ENCODE measurements at regions not wholly inside any gene's neighbourhood (a gene's known extent, or its start where the extent isn't known, plus 50 kb on each side); places are given as distances from the start of the nearest gene placed in this dataset.

DNA sequence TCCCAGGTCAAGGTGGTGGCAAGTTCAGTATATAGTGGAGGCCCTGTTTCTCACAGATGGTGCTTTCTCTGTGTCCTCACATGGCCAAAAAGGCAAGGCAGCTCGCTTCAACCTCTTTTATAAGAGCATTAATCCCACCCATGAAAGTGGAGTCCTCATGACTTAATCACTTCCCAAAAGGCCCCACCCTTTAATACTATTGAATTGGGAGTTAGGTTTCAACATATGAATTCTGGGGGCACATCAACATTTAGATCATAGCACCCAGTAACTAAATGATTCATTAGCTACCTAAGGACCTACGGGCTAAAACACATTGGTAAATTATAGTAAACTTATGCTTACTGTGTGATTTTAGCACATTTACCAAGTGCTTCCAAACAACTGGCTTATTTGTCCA lies 317.9 kb downstream of the LTN1 start:
- TF ChIP-seq FOXM1 (IDR thresholded peaks at IDR 0.05; ENCODE audit: borderline replicate concordance): no peak
- TF ChIP-seq FOXA1 (IDR thresholded peaks at IDR 0.05): no peak
- no peak for TF ChIP-seq NFRKB (IDR thresholded peaks at IDR 0.05)
- no peak for TF ChIP-seq FOXK2 (IDR thresholded peaks at IDR 0.05)
- no peak for TF ChIP-seq SUZ12 (IDR thresholded peaks at IDR 0.05)
- no peak for TF ChIP-seq ELF4 (IDR thresholded peaks at IDR 0.05)
- no peak for TF ChIP-seq ZNF384 (IDR thresholded peaks at IDR 0.05)
- no peak for TF ChIP-seq L3MBTL2 (conservative IDR thresholded peaks at IDR 0.05)
- no peak for TF ChIP-seq LEF1 (IDR thresholded peaks at IDR 0.05; ENCODE audit: borderline replicate concordance)
- TF ChIP-seq, protein P1, sequence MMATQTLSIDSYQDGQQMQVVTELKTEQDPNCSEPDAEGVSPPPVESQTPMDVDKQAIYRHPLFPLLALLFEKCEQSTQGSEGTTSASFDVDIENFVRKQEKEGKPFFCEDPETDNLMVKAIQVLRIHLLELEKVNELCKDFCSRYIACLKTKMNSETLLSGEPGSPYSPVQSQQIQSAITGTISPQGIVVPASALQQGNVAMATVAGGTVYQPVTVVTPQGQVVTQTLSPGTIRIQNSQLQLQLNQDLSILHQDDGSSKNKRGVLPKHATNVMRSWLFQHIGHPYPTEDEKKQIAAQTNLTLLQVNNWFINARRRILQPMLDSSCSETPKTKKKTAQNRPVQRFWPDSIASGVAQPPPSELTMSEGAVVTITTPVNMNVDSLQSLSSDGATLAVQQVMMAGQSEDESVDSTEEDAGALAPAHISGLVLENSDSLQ (IDR thresholded peaks at IDR 0.05): no peak
- TF ChIP-seq CTBP1 (IDR thresholded peaks at IDR 0.05; ENCODE audit: borderline replicate concordance): no peak
- TF ChIP-seq SP1 (IDR thresholded peaks at IDR 0.05): no peak
- TF ChIP-seq HDGF (IDR thresholded peaks at IDR 0.05; ENCODE audit: borderline replicate concordance): no peak
- DNase-seq (ENCODE audit: extremely low spot score): no peak
- POLR2A ChIA-PET: interaction anchor here (1.0 kb wide), 1 partner anchor 10 kb away, joined by 3 read pairs; no protein-coding TSS in a partner anchor
- CTCF ChIA-PET: no interaction called here

DNA sequence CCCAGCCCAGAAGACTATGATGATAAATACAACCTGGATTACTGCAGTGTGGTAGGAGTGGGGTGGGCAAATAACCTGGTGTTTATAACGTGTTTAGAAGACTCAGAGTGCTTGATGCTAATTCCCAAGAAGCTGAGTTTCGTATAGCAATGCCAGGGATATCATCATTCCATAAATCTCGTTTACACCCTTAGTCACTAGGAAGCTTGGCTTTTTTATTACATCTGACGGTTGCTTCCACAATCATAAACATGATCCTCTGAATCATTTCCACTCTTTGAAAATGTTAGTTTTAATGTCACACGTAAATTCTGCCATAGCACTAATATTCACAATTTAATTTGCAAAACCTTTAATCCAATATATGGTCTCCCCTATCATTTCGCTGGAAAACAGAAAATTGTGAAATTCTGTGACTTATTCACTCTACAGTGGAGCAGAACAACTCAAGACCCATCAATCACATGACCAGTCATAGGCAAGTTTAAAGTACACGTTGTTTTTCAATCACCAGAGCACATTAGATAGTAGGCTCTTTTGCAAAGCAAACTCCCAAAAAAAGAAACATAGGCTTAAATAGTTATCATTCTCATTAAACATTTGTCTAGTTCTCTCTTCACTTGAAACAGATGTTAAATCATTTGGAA lies 321.0 kb downstream of the LTN1 start:
- no peak for TF ChIP-seq BHLHE40 (IDR thresholded peaks at IDR 0.05; ENCODE audit: borderline replicate concordance)
- TF ChIP-seq HDGF (IDR thresholded peaks at IDR 0.05; ENCODE audit: borderline replicate concordance): no peak
- TF ChIP-seq ELF4 (IDR thresholded peaks at IDR 0.05): no peak
- no peak for TF ChIP-seq ARNT (IDR thresholded peaks at IDR 0.05)
- no peak for TF ChIP-seq FOXA1 (IDR thresholded peaks at IDR 0.05)
- TF ChIP-seq CTBP1 (IDR thresholded peaks at IDR 0.05; ENCODE audit: borderline replicate concordance): no peak
- TF ChIP-seq FOXK2 (IDR thresholded peaks at IDR 0.05): no peak
- no peak for TF ChIP-seq SUZ12 (IDR thresholded peaks at IDR 0.05)
- no peak for TF ChIP-seq FOXM1 (IDR thresholded peaks at IDR 0.05; ENCODE audit: borderline replicate concordance)
- TF ChIP-seq, protein P1 (IDR thresholded peaks at IDR 0.05): no peak
- TF ChIP-seq LEF1 (IDR thresholded peaks at IDR 0.05; ENCODE audit: borderline replicate concordance): no peak
- TF ChIP-seq TARDBP (IDR thresholded peaks at IDR 0.05): no peak
- TF ChIP-seq NFRKB (IDR thresholded peaks at IDR 0.05): no peak
- no peak for TF ChIP-seq SP1 (IDR thresholded peaks at IDR 0.05)
- TF ChIP-seq L3MBTL2 (conservative IDR thresholded peaks at IDR 0.05): no peak
- no peak for TF ChIP-seq ZNF384 (IDR thresholded peaks at IDR 0.05)
- ChIA-PET CTCF (no interaction called here), POLR2A (no interaction called here)
- no peak for DNase-seq (ENCODE audit: extremely low spot score)

DNA sequence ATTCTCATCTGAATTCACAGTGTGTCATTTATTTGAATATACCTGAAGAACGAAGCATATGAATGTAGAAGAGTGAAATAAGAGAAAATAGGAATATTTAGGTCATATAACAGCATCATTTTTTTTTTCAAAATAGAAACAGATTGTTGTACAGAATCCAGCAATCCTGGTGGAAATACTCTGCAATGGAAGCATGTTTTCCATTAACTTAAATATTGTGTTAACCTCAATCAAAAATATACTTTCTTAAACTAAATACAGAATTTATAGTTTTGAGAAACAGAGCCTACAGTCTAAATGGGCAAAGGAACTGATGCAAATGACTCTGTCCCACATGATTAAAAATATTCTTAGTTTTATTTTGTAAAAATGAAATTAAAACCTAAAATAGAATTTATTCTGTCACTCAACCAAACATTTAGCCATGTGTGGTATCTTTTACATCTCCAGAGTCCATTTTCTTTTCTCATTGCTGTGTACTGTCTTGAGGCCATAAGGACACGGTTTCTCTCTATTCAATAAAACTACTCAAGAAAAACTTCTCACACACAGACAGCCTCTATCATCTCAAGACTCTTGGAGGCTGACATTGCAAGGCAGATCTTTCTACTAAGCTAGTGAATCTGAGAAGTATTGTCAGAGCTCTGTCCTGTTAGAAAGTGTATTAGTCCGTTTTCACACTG lies 322.6 kb downstream of the LTN1 start:
- ChIA-PET CTCF (no interaction called here), POLR2A (no interaction called here)
- TF ChIP-seq CTBP1 (IDR thresholded peaks at IDR 0.05; ENCODE audit: borderline replicate concordance) (no peak), L3MBTL2 (conservative IDR thresholded peaks at IDR 0.05) (no peak), HDGF (IDR thresholded peaks at IDR 0.05; ENCODE audit: borderline replicate concordance) (no peak), NFRKB (IDR thresholded peaks at IDR 0.05) (no peak), SUZ12 (IDR thresholded peaks at IDR 0.05) (no peak), FOXK2 (IDR thresholded peaks at IDR 0.05) (no peak), LEF1 (IDR thresholded peaks at IDR 0.05; ENCODE audit: borderline replicate concordance) (no peak), ELF4 (IDR thresholded peaks at IDR 0.05) (no peak), BHLHE40 (IDR thresholded peaks at IDR 0.05; ENCODE audit: borderline replicate concordance) (no peak), SP1 (IDR thresholded peaks at IDR 0.05) (no peak), FOXM1 (IDR thresholded peaks at IDR 0.05; ENCODE audit: borderline replicate concordance) (no peak), ZNF384 (IDR thresholded peaks at IDR 0.05) (no peak), FOXA1 (IDR thresholded peaks at IDR 0.05) (no peak), TARDBP (IDR thresholded peaks at IDR 0.05) (no peak), ARNT (IDR thresholded peaks at IDR 0.05) (no peak)
- TF ChIP-seq, protein P1 (IDR thresholded peaks at IDR 0.05): no peak
- no peak for DNase-seq (ENCODE audit: extremely low spot score)

DNA sequence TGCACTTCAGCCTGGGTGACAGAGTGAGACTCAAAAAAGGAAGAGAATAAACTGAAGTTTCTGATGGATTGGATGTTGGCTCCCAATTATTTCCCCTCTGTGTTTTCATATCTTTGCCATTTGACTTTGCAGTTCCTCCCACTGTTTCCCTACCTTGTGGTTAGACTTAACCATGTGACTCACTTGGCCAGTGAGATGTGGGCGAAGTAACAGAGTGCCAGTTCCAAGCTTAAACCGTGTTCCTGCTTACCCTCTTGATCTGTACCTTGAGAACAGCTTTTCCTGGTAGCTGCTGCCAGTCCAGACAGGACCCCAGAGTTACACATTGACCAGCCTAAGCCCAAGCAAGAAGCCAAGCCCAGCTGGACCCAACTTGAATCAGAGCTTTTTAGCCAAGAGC lies 323.4 kb downstream of the LTN1 start:
- ChIA-PET CTCF (no interaction called here), POLR2A (no interaction called here)
- TF ChIP-seq TARDBP (IDR thresholded peaks at IDR 0.05): no peak
- TF ChIP-seq BHLHE40 (IDR thresholded peaks at IDR 0.05; ENCODE audit: borderline replicate concordance): no peak
- TF ChIP-seq NFRKB (IDR thresholded peaks at IDR 0.05): no peak
- no peak for DNase-seq (ENCODE audit: extremely low spot score)

DNA sequence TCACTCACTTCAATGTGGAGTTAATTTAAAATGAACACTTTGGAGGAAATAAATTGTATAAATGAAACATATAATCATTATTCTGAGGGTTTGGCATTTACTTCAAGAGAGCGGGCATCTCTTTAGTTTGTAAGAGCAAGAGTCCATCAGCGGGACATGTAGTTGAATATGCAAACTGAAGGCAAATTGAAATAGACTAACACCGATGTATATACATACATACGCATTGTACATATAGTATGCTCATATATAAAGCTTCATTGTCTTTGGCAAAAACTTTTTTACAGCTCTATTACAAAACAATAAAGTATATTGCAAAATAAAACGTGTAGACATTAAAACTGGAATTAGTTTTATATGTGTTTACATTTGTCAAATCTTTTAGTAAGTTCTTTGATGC lies 328.9 kb downstream of the LTN1 start:
- TF ChIP-seq SP1 (IDR thresholded peaks at IDR 0.05) (no peak), ELF4 (IDR thresholded peaks at IDR 0.05) (no peak), LEF1 (IDR thresholded peaks at IDR 0.05; ENCODE audit: borderline replicate concordance) (no peak), ZNF384 (IDR thresholded peaks at IDR 0.05) (no peak), SUZ12 (IDR thresholded peaks at IDR 0.05) (no peak), NFRKB (IDR thresholded peaks at IDR 0.05) (no peak), ARNT (IDR thresholded peaks at IDR 0.05) (no peak), HDGF (IDR thresholded peaks at IDR 0.05; ENCODE audit: borderline replicate concordance) (no peak), TARDBP (IDR thresholded peaks at IDR 0.05) (no peak), CTBP1 (IDR thresholded peaks at IDR 0.05; ENCODE audit: borderline replicate concordance) (no peak), FOXK2 (IDR thresholded peaks at IDR 0.05) (no peak), BHLHE40 (IDR thresholded peaks at IDR 0.05; ENCODE audit: borderline replicate concordance) (no peak)
- POLR2A ChIA-PET: no interaction called here
- CTCF ChIA-PET: no interaction called here
- no peak for DNase-seq (ENCODE audit: extremely low spot score)

Measured in HEK293T (cell line).